ENCODE measurements at regions not wholly inside any gene's neighbourhood (a gene's known extent, or its start where the extent isn't known, plus 50 kb on each side); places are given as distances from the start of the nearest gene placed in this dataset.

DNA sequence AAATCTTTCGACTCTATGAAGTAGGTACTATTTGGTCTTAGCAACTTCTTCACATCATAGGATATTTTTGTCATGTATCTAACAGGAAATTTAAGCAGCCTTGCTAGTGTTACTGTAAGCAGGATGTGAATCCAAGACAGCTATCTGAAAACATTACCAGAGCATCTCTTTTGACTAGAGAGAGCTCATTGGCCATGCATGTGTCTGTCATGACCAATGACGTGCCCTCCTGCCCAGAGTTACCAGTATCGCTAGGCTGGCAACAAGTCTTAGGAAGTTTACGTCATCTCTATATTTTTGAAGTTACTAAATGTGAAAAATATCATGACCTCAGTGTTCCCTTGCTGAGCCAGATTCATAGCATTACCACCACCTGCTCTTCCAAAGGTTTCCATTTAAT lies 130.9 kb upstream of the TP63 start:
- intact Hi-C loops (cut with micrococcal nuclease): no loop called here

DNA sequence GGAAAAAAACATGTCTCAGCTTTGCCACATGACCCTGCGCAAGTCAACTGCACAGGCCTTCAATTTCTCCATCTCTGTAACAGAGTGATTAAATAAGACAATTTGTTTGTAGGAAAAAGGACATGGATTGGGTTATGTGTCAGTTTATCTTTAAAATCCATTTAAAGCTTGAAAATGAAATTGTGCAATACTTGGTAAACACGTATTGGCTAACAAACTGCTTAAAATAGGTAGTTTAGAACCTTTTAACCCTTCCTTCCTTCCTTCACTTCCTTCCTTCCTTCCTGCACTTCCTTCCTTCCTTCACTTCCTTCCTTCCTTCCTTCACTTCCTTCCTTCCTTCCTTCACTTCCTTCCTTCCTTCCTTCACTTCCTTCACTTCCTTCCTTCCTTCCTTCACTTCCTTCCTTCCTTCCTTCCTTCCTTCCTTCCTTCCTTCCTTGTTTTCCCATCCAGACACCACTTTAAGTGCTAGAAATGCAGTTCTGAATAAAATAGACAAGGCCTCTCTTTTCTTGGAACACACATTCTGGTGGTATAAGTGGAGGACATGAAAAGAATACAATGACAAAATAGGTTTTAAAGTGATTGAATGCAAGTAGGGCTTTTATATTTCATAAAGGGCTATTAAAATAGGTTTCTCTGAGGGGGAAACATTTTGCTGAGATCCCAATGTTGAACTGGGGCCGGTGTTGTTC lies 130.2 kb upstream of the TP63 start:
- intact Hi-C loops (cut with micrococcal nuclease): no loop called here

DNA sequence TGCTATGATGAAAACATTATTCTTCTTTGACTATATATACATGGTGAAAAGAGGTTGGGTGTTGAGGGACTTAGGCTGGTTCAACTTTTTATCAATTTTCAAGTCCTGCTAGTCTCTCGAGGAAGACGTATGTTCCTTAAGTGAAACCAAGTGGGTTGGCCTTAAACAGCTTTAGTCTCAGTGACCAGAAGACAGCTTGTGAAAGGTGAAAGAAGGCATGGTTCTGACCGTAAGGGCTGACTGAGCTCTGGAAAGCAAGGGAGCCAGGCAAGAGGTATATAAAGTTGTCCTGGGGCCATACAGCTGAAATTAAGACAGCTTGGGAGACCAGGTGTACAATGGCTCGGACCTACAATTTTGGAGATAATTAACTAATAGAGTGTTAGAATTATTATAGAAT lies 128.9 kb upstream of the TP63 start:
- intact Hi-C loops (cut with micrococcal nuclease): no loop called here

DNA sequence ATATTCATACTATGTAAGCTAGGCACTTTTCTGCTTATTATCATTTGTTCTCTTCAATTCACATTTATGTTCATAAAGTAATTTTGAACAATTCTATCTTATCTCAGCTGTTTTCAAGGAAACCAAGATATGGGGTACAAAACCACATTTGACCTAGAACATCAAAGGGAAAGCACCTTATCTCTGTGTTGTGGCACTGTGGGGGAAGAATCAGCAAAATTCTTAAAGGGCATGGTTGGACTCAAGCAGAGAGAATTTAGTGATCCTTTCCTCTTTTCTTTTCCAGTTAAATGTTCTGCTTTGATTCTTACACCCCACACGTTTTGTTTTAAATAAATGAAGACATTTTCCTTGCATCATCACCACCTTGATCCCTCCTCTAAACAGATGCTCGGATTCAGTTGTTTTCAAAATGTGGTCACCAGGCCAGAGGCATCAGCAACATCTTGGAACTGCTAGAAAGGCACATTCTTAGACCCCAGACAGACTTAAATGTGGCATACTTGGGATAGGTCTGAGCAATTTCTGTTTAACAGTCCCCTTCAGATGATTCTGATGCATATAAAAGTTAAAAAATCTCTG lies 128.4 kb upstream of the TP63 start:
- intact Hi-C loops (cut with micrococcal nuclease): no loop called here

GRCh38 chr3:189507856-189508255 lies 123.3 kb upstream of the TP63 start:
- intact Hi-C loops (cut with micrococcal nuclease): loop anchor here (5.0 kb wide), 1 partner anchor 54 kb away; no protein-coding TSS in a partner anchor

GRCh38 chr3:189508784-189509501 lies 122.2 kb upstream of the TP63 start:
- intact Hi-C loops (cut with micrococcal nuclease): loop anchor here (5.0 kb wide), 1 partner anchor 53 kb away; no protein-coding TSS in a partner anchor

DNA sequence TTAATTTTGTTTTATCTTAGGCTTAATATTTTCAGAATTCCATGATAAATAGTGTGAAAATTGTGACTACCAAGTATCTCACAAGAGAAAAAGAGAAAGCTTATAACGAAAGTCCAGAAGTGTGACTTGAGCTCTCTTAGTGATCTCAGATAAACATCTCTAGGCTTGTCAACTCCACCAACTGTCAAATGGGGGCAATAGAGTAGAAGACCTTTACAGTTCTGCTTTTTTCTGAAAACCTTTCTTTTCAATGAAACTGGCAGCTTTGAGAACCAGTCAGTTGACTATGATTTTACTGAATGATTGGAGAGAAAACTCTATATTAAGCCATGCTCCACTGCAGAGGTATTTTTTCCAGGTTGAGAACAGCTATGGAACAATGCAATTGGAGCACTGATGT lies 119.2 kb upstream of the TP63 start:
- intact Hi-C loops (cut with micrococcal nuclease): no loop called here

- intact Hi-C loops (cut with micrococcal nuclease): no loop called here
Observed at GRCh38 chr3:189512821-189513220, 118.4 kb upstream of the TP63 start.

DNA sequence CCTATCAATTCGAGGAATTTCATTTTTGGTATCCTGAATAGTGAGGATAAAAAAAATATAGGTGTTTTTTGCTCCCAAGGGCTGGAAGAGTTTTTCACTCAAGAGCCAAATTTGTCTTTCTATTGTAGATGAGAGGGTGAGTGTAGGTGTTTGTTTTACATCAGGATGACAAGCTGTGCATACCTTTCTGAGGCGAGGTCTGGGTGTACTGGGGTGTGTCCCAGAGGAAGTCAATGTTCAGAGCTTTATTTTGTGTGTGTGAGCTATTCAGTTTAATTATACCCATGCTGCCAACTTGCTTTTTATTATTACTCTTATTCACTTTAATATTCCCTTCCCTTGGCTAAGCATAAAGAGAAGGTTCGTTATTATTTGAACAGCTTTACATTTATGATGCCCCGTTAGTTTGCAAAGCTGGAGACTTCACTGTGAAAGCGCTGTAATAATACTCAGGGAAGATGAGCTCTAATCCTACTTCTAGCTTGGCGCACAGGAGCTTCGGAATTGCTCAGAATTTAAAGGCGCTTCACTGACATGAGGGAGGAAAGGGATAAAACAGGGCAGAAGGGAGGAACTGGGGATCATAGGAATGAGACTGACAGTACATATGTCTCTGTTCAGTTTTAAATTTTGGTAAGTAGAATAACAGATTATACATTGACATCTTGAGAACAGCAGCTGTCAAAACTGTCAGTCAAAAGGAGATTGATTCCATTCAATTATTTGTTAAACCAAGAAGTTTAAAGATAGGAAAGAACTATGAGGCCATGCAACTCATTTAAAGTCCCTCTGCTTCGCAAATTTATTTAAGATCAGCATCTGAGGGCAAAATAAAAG lies 117.7 kb upstream of the TP63 start:
- intact Hi-C loops (cut with micrococcal nuclease): no loop called here

DNA sequence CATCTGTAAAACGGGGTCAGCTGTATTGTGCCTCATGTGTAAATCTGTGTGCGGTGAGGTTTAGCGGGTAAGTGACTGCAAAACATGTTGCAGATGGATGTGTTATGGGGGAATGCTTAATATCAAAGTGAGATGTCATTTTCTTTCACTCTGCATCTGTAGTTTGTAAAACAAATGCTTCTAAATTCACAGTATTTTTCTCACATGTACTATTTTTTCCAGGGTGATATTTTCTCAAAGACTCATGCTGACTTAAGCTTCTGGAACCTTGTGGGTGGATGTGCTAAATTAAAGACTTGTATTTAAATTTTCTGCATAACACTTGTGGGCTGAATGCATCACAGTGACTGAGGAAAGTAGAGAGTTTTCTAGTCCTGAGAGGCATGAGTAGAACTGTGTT lies 115.2 kb upstream of the TP63 start:
- intact Hi-C loops (cut with micrococcal nuclease): no loop called here

- intact Hi-C loops (cut with micrococcal nuclease): no loop called here
Observed at GRCh38 chr3:189517981-189518380, 113.2 kb upstream of the TP63 start.

DNA sequence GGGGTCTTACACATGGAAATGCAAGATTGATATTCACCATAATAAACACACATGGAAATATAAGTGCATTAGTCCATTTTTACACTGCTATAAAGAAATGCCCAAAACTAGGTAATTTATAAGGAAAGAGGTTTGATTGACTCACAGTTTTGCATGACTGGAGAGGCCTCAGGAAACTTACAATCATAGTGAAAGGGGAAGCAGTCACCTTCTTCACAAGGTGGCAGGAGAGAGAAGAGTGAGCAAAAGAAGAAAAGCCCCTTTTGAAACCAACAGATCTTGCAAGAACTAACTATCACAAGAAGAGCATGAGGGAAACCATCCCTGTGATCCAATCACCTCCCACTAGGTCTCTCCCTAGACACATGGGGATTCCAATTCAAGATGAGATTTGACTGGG lies 111.7 kb upstream of the TP63 start:
- intact Hi-C loops (cut with micrococcal nuclease): no loop called here

GRCh38 chr3:189529468-189529867 lies 101.7 kb upstream of the TP63 start:
- intact Hi-C loops (cut with micrococcal nuclease): no loop called here

DNA sequence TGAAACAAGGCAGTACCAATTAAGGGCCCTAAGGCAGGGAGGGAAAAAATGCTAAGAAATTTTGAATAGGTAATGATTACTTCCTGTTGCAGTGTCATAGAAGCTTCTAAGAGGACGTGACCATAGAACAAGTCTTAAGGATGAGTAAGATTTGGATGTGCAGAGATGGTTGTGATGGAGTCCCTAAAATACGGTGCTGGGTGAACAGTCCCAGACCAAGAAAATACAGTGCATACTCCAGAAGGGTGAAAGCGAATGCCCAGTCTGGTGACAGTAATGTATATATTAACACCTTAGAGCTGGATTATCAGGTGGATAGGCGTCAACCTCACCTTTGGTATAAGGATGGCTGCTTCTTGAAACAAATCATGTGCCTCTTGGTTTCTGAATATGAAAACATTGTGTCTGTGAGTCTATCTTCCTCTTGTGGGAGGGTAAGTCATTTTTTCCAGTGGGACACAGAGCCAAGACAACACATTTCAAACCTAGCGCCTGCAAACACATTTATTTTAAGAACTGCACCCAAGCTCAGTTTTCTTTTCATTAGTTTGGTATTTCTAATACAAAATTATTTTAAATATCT lies 101.2 kb upstream of the TP63 start:
- intact Hi-C loops (cut with micrococcal nuclease): loop anchor here (2.0 kb wide), 1 partner anchor 35 kb away; no protein-coding TSS in a partner anchor

- intact Hi-C loops (cut with micrococcal nuclease): loop anchor here (2.0 kb wide), 1 partner anchor 34 kb away; no protein-coding TSS in a partner anchor
Observed at GRCh38 chr3:189530822-189531221, 100.4 kb upstream of the TP63 start.

- intact Hi-C loops (cut with micrococcal nuclease): loop anchor here (2.0 kb wide), 1 partner anchor 34 kb away; no protein-coding TSS in a partner anchor
Observed at GRCh38 chr3:189531271-189531670, 99.9 kb upstream of the TP63 start.

DNA sequence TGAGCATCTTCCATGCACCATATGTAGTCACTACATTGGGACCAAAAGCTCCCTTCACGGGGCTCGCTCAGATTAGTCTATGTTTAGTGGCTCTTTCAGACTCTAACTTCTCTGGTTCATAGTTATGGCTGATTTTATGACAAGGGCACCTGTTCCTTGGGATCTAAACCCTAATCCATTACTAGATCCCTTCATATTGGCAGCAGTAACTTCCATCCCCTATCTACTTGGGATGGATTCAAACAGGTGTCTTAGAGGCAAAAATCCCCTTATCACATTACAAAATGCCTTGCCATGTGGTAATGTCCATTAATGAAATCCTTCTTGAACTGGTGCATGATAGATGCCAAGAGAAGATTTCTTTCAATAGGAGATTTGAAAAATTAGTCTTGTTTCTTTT lies 96.7 kb upstream of the TP63 start:
- intact Hi-C loops (cut with micrococcal nuclease): no loop called here

GRCh38 chr3:189537135-189537534 lies 94.1 kb upstream of the TP63 start:
- intact Hi-C loops (cut with micrococcal nuclease): no loop called here

GRCh38 chr3:189547448-189547847 lies 83.7 kb upstream of the TP63 start:
- intact Hi-C loops (cut with micrococcal nuclease): no loop called here

- intact Hi-C loops (cut with micrococcal nuclease): no loop called here
Observed at GRCh38 chr3:189548053-189548452, 83.1 kb upstream of the TP63 start.

DNA sequence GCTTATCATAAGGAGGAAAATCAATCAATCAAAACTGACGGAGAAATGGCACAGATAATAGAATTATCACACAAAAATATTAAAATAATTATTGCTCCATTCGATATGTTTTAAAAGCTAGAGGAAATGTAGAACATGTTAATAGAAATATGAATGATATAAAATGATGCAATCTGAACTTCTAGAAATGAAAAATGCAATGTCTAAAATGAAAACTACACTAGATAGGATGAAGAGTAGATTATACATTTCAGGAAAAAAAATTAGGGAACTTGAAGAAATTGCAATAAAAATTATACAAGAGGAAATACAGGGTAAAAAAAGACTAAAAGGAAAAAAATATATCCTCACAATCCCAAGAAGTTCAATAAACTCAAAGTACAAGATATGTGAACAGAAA lies 80.2 kb upstream of the TP63 start:
- intact Hi-C loops (cut with micrococcal nuclease): no loop called here

All from T-helper 1 cell treated with Interleukin-12 subunit alpha and Interleukin-12 subunit beta and Interleukin-4 antibody, amounts not matched to agents 30 ng/mL and 1 ng/mL, for 36 hours (primary cell).